CD14-positive monocyte (primary cell): ENCODE measurements at regions not wholly inside any gene's neighbourhood (a gene's known extent, or its start where the extent isn't known, plus 50 kb on each side); places are given as distances from the start of the nearest gene placed in this dataset.

Source experiments
- DNase-seq, 3 donors: peaks; one replicate each; pipeline ENCODE4 v3.0.0-alpha.2; 2011 to 2022
- H2AFZ ChIP-seq: 2 replicates; pipeline ENCODE4 v1.6.0; 2012; ENCODE audit warnings: mild to moderate bottlenecking, low read depth, low read length, inconsistent platforms; ENCODE audit not compliant: insufficient read depth, poor library complexity, severe bottlenecking
- H3K27ac ChIP-seq, 2 donors: 1 replicate in 1 of 2; 2 replicates in 1 of 2; pipeline ENCODE4 v1.5.1; 2012 to 2013; ENCODE audit warnings: low read length in 2 of 2, control low read depth in 1 of 2, inconsistent platforms in 1 of 2, low read depth in 1 of 2, mild to moderate bottlenecking in 1 of 2
- H3K27me3 ChIP-seq, 2 donors: one replicate each; pipeline versions ENCODE4 v1.6.0 to v1.6.1; 2011 to 2013; ENCODE audit warnings: low read length in 2 of 2; ENCODE audit not compliant: control insufficient read depth in 2 of 2, insufficient read depth in 2 of 2
- H3K36me3 ChIP-seq, 2 donors: replicated peaks in 1 of 2; 1 replicate in 1 of 2; 2 replicates in 1 of 2; pipeline versions ENCODE4 v1.5.1 to v1.6.1; 2012 to 2013; ENCODE audit warnings: low read length in 2 of 2, control low read depth in 1 of 2, inconsistent platforms in 1 of 2, mild to moderate bottlenecking in 1 of 2; ENCODE audit not compliant: insufficient read depth in 2 of 2, control insufficient read depth in 1 of 2
- H3K4me1 ChIP-seq, 2 donors: 1 replicate in 1 of 2; 2 replicates in 1 of 2; pipeline versions ENCODE4 v1.5.1 to v1.6.1; 2012 to 2013; ENCODE audit warnings: low read length in 2 of 2, control low read depth in 1 of 2, inconsistent platforms in 1 of 2, mild to moderate bottlenecking in 1 of 2, moderate library complexity in 1 of 2; ENCODE audit not compliant: insufficient read depth in 2 of 2, control insufficient read depth in 1 of 2
- H3K4me2 ChIP-seq: replicated peaks from 2 replicates; pipeline ENCODE3; 2012; ENCODE audit warnings: low read length, moderate library complexity, mild to moderate bottlenecking; ENCODE audit not compliant: poor library complexity, severe bottlenecking; ENCODE audit errors: extremely low read depth
- H3K4me3 ChIP-seq, 3 experiments: fragments of 200-600 bp in 1 of 3; sonication (generic) in 1 of 3; replicated peaks in 1 of 3; 1 replicate in 2 of 3; 2 replicates in 1 of 3; pipeline ENCODE4 v1.5.1; 2011 to 2013; ENCODE audit warnings: low read length in 3 of 3, mild to moderate bottlenecking in 3 of 3, control low read depth in 2 of 3, low read depth in 2 of 3, inconsistent platforms in 1 of 3, moderate library complexity in 1 of 3
- H3K79me2 ChIP-seq: 2 replicates; pipeline ENCODE4 v1.6.0; 2012; ENCODE audit warnings: mild to moderate bottlenecking, control low read depth, inconsistent platforms, low read length, moderate library complexity; ENCODE audit not compliant: insufficient read depth
- H3K9ac ChIP-seq: 2 replicates; pipeline ENCODE4 v1.6.0; 2017; ENCODE audit warnings: low read length, mild to moderate bottlenecking; ENCODE audit not compliant: insufficient read depth, poor library complexity, severe bottlenecking
- H3K9me3 ChIP-seq, 2 donors: replicated peaks in 1 of 2; 1 replicate in 1 of 2; 2 replicates in 1 of 2; pipeline versions ENCODE4 v1.5.1 to v1.6.1; 2012 to 2013; ENCODE audit warnings: low read length in 2 of 2, control low read depth in 1 of 2; ENCODE audit not compliant: control insufficient read depth in 1 of 2, insufficient read depth in 1 of 2
- H4K20me1 ChIP-seq: 2 replicates; pipeline ENCODE4 v1.6.0; 2012; ENCODE audit warnings: mild to moderate bottlenecking, low read length, control low read depth, moderate library complexity; ENCODE audit not compliant: insufficient read depth
- H3K27ac Mint-ChIP-seq, 7 donors: one replicate each; pipeline ENCODE4 v1.8.0; 2020; ENCODE audit warnings: mild to moderate bottlenecking in 7 of 7, mixed read lengths in 7 of 7, moderate library complexity in 6 of 7, inconsistent platforms in 2 of 7
- H3K27me3 Mint-ChIP-seq, 3 donors: one replicate each; pipeline ENCODE4 v1.8.0; 2021 to 2022; ENCODE audit warnings: low read depth in 3 of 3, mild to moderate bottlenecking in 3 of 3, mixed read lengths in 3 of 3, moderate library complexity in 3 of 3, inconsistent platforms in 1 of 3
- H3K36me3 Mint-ChIP-seq, 2 donors: one replicate each; pipeline ENCODE4 v1.8.0; 2020; ENCODE audit warnings: mixed read lengths in 2 of 2, inconsistent platforms in 1 of 2, mild to moderate bottlenecking in 1 of 2
- H3K4me1 Mint-ChIP-seq: one replicate; pipeline ENCODE4 v1.8.0; 2020; ENCODE audit warnings: mild to moderate bottlenecking, mixed read lengths
- H3K4me3 Mint-ChIP-seq, 2 donors: one replicate each; pipeline ENCODE4 v1.8.0; 2020; ENCODE audit warnings: mild to moderate bottlenecking in 2 of 2, mixed read lengths in 2 of 2, moderate library complexity in 1 of 2
- H3K9me3 Mint-ChIP-seq, 7 donors: one replicate each; pipeline ENCODE4 v1.8.0; 2020 to 2022; ENCODE audit warnings: mixed read lengths in 7 of 7, mild to moderate bottlenecking in 6 of 7, moderate library complexity in 6 of 7, inconsistent platforms in 2 of 7
- CTCF ChIP-seq: fragments of 200-600 bp; IDR thresholded peaks from one replicate; pipeline ENCODE4 v1.8.0; 2022; ENCODE audit warnings: antibody characterized with exemption, mild to moderate bottlenecking
- WGBS: methylation state at CpG from one replicate; pipeline ENCODE4 v1.1.5; 2013; ENCODE audit warnings: missing lambda C conversion rate; ENCODE audit not compliant: insufficient coverage; 5-methylcytosine and 5-hydroxymethylcytosine counted together
- intact Hi-C, 2 donors: fragments of 100-400 bp; cut with micrococcal nuclease; formaldehyde crosslinking; loops; one replicate each; pipeline versions ENCODE4 v1.15.0 to v1.15.1; 2023

GRCh38 chr5:8945972-8946371, 599.9 kb downstream of the SEMA5A start:
- DNase-seq: no peak
- H3K27ac Mint-ChIP-seq: no peak overlapping the region
- Histone ChIP-seq H3K27ac (no peak overlapping the region), H3K9ac (no peak overlapping the region), H3K79me2 (no peaks in the 10 kb centered on the region), H3K27me3 (no peaks in the 10 kb centered on the region), H3K9me3 (no peaks in the 10 kb centered on the region), H3K4me1 (no peaks in the 10 kb centered on the region), H3K36me3 (no peaks in the 10 kb centered on the region), H2AFZ (no peak overlapping the region), H4K20me1 (no peaks in the 10 kb centered on the region), H3K4me3 (no peak overlapping the region), H3K4me2 (no peak overlapping the region)
- no CpG with 5 or more reads among the region's 2 CpGs for WGBS
- TF ChIP-seq CTCF: no peak
- H3K4me1 Mint-ChIP-seq: no peaks in the 10 kb centered on the region
- H3K36me3 Mint-ChIP-seq: no peaks in the 10 kb centered on the region
- peaks cover 0 to 2% (median 0%) of the 10 kb centered on the region in 3 donors for H3K27me3 Mint-ChIP-seq
- H3K9me3 Mint-ChIP-seq: peaks cover under 1 to 6% (median 2%) of the 10 kb centered on the region in 7 donors
- intact Hi-C loops: no loop called here
- H3K4me3 Mint-ChIP-seq: no peak overlapping the region

GRCh38 chr5:8949908-8950307, 596.0 kb downstream of the SEMA5A start:
- H2AFZ ChIP-seq: no peak overlapping the region
- H3K4me3 Mint-ChIP-seq: no peak overlapping the region
- no peaks in the 10 kb centered on the region for H3K36me3 ChIP-seq
- intact Hi-C loops: no loop called here
- H3K79me2 ChIP-seq: no peaks in the 10 kb centered on the region
- no peak for TF ChIP-seq CTCF
- no peaks in the 10 kb centered on the region for H3K27me3 ChIP-seq
- WGBS: 100% methylated on average over 1 of the region's 2 CpGs
- no peak overlapping the region for H3K9ac ChIP-seq
- H3K9me3 Mint-ChIP-seq: peaks cover 0 to 3% (median 0%) of the 10 kb centered on the region in 7 donors
- no peak overlapping the region for H3K27ac Mint-ChIP-seq
- H4K20me1 ChIP-seq: no peaks in the 10 kb centered on the region
- no peaks in the 10 kb centered on the region for H3K36me3 Mint-ChIP-seq
- H3K4me1 ChIP-seq: no peaks in the 10 kb centered on the region
- DNase-seq: no peak
- H3K9me3 ChIP-seq: no peaks in the 10 kb centered on the region
- H3K4me2 ChIP-seq: no peak overlapping the region
- H3K27me3 Mint-ChIP-seq: peaks cover 0 to 2% (median 0%) of the 10 kb centered on the region in 3 donors
- no peak overlapping the region for H3K4me3 ChIP-seq
- no peaks in the 10 kb centered on the region for H3K4me1 Mint-ChIP-seq
- no peak overlapping the region for H3K27ac ChIP-seq
